HEK293 (cell line): ENCODE measurements at regions not wholly inside any gene's neighbourhood (a gene's known extent, or its start where the extent isn't known, plus 50 kb on each side); places are given as distances from the start of the nearest gene placed in this dataset.

ENCODE experiments used
- CTCF ChIA-PET: fragments of 350-600 bp; formaldehyde crosslinking; extraction: SDS; loops from one replicate; lab custom pipeline; 2021; ENCODE audit warnings: antibody characterized with exemption; lab: Yijun Ruan, JAX
- POLR2A ChIA-PET: fragments of 300-600 bp; formaldehyde crosslinking; extraction: SDS; loops from one replicate; lab custom pipeline; 2020; ENCODE audit warnings: antibody characterized with exemption, inconsistent platforms; lab: Yijun Ruan, JAX
- H3K27ac ChIP-seq: fragments of 200-500 bp; sonication (Bioruptor generic); 2 replicates; pipeline ENCODE4 v1.5.1; 2014; ENCODE audit warnings: low read depth, low read length, control low read depth, inconsistent platforms; ENCODE audit errors: extremely low read depth
- H3K36me3 ChIP-seq, 2 experiments: fragments of 200-500 bp in 1 of 2; sonication (Bioruptor generic) in 1 of 2; 1 replicate in 1 of 2; 2 replicates in 1 of 2; pipeline ENCODE4 v1.5.1; 2014 to 2017; ENCODE audit warnings: inconsistent platforms in 2 of 2, low read length in 2 of 2; ENCODE audit not compliant: control insufficient read depth in 2 of 2, insufficient read depth in 1 of 2
- H3K4me1 ChIP-seq: fragments of 200-500 bp; sonication (Bioruptor generic); 2 replicates; pipeline ENCODE4 v1.5.1; 2014; ENCODE audit warnings: mild to moderate bottlenecking, low read length, inconsistent platforms; ENCODE audit not compliant: control insufficient read depth, insufficient read depth
- H3K4me3 ChIP-seq: 2 replicates; pipeline ENCODE4 v1.5.1; 2011; ENCODE audit warnings: low read depth, mild to moderate bottlenecking, control low read depth, low read length, moderate library complexity
- H3K9me3 ChIP-seq: fragments of 200-500 bp; sonication (Bioruptor generic); 2 replicates; pipeline ENCODE4 v1.5.1; 2014; ENCODE audit warnings: low read depth, low read length, inconsistent platforms; ENCODE audit not compliant: control insufficient read depth, insufficient read depth
- ATF2 ChIP-seq: fragments of 450-650 bp; formaldehyde crosslinking; IDR thresholded peaks from 2 replicates; pipeline ENCODE4 v1.5.1; 2016; ENCODE audit warnings: missing biosample characterization, missing genetic modification characterization, low read depth
- YY1 ChIP-seq: fragments of 450-650 bp; formaldehyde crosslinking; IDR thresholded peaks from 2 replicates; pipeline ENCODE4 v1.5.1; 2018; ENCODE audit warnings: missing biosample characterization, missing genetic modification characterization
- YY2 ChIP-seq: fragments of 450-650 bp; formaldehyde crosslinking; IDR thresholded peaks from 2 replicates; pipeline ENCODE4 v1.5.1; 2016; ENCODE audit warnings: missing biosample characterization, missing genetic modification characterization
- ZEB2 ChIP-seq: fragments of 450-650 bp; formaldehyde crosslinking; IDR thresholded peaks from 2 replicates; pipeline ENCODE4 v1.5.1; 2016; ENCODE audit warnings: missing biosample characterization, missing genetic modification characterization
- ZIC2 ChIP-seq: fragments of 450-650 bp; formaldehyde crosslinking; IDR thresholded peaks from 2 replicates; pipeline ENCODE4 v1.5.1; 2016; ENCODE audit warnings: missing biosample characterization, missing genetic modification characterization
- ZNF175 ChIP-seq: fragments of 450-650 bp; formaldehyde crosslinking; IDR thresholded peaks from 2 replicates; pipeline ENCODE4 v1.5.1; 2016; ENCODE audit warnings: missing biosample characterization, missing genetic modification characterization
- ZNF2 ChIP-seq: fragments of 450-650 bp; formaldehyde crosslinking; IDR thresholded peaks from 2 replicates; pipeline ENCODE4 v1.5.1; 2016; ENCODE audit warnings: missing biosample characterization, missing genetic modification characterization
- ZNF223 ChIP-seq: fragments of 450-650 bp; formaldehyde crosslinking; IDR thresholded peaks from 2 replicates; pipeline ENCODE4 v1.5.1; 2016; ENCODE audit warnings: missing biosample characterization, missing genetic modification characterization
- ZNF239 ChIP-seq: fragments of 450-650 bp; formaldehyde crosslinking; IDR thresholded peaks from 2 replicates; pipeline ENCODE4 v1.5.1; 2016; ENCODE audit warnings: missing biosample characterization, missing genetic modification characterization
- ZNF248 ChIP-seq: fragments of 450-650 bp; formaldehyde crosslinking; IDR thresholded peaks from 2 replicates; pipeline ENCODE4 v1.5.1; 2017; ENCODE audit warnings: missing biosample characterization, missing genetic modification characterization
- ZNF274 ChIP-seq, 2 experiments: fragments of 200-500 bp in 1 of 2; fragments of 450-650 bp in 1 of 2; sonication (Bioruptor generic) in 1 of 2; formaldehyde crosslinking in 1 of 2; IDR thresholded peaks; 2 replicates each; pipeline versions ENCODE4 v1.5.1 to v1.6.1; 2014 to 2016; ENCODE audit warnings: borderline replicate concordance in 1 of 2, inconsistent platforms in 1 of 2, low read length in 1 of 2, missing biosample characterization in 1 of 2, missing genetic modification characterization in 1 of 2
- ZNF280C ChIP-seq: fragments of 450-650 bp; formaldehyde crosslinking; IDR thresholded peaks from 2 replicates; pipeline ENCODE4 v1.5.1; 2016; ENCODE audit warnings: missing biosample characterization, missing genetic modification characterization
- ZNF350 ChIP-seq: fragments of 450-650 bp; formaldehyde crosslinking; IDR thresholded peaks from 2 replicates; pipeline ENCODE4 v1.5.0; 2017; ENCODE audit warnings: missing biosample characterization, mild to moderate bottlenecking, missing genetic modification characterization
- ZNF366 ChIP-seq: fragments of 450-650 bp; formaldehyde crosslinking; conservative IDR thresholded peaks from 2 replicates; pipeline ENCODE4 v1.5.1; 2016; ENCODE audit warnings: missing biosample characterization, missing genetic modification characterization
- ZNF473 ChIP-seq: fragments of 450-650 bp; formaldehyde crosslinking; IDR thresholded peaks from 2 replicates; pipeline ENCODE4 v1.5.1; 2017; ENCODE audit warnings: missing biosample characterization, missing genetic modification characterization
- ZNF670 ChIP-seq: fragments of 450-650 bp; formaldehyde crosslinking; IDR thresholded peaks from 2 replicates; pipeline ENCODE4 v1.5.1; 2016; ENCODE audit warnings: missing biosample characterization, missing genetic modification characterization, low read depth
- ZNF776 ChIP-seq: fragments of 450-650 bp; formaldehyde crosslinking; IDR thresholded peaks from 2 replicates; pipeline ENCODE4 v1.5.0; 2017; ENCODE audit warnings: missing biosample characterization, missing genetic modification characterization, borderline replicate concordance
- TF ChIP-seq, protein P1 (sequence below): fragments of 450-650 bp; formaldehyde crosslinking; IDR thresholded peaks from 2 replicates; pipeline ENCODE4; 2016; ENCODE audit warnings: missing biosample characterization, missing genetic modification characterization
- TF ChIP-seq, protein P2 (sequence below): fragments of 450-650 bp; formaldehyde crosslinking; IDR thresholded peaks from 2 replicates; pipeline ENCODE4 v1.5.1; 2016; ENCODE audit warnings: missing biosample characterization, missing genetic modification characterization

DNA sequence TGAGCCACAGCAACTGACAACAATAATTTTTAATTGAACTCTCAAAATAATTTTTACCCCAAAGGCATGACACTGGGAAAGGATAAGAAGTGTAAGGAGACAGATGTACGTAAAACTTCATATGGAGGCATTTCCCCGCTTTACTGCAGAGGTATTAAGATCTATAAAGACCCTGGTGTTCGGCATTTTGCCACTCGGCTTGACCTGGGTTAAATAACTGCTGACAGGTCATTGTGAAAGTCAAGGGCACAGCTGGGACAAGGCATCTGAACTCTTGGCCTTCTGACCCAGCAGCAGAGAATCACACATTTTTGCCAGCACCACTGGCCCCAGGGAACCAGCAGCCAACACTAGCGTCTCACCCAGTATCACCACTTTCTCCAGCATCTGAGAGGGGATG lies 372.1 kb downstream of the SOX9 start:
- no peak overlapping the region for H3K27ac ChIP-seq
- CTCF ChIA-PET, result no interaction called here
- H3K9me3 ChIP-seq, result 0 out of 2 replicates have a peak, but pooled peaks cover 5% of the 10 kb centered on the region
- H3K4me1 ChIP-seq, result no peaks in the 10 kb centered on the region
- POLR2A ChIA-PET, result interaction anchor here (0.5 kb wide), 1 partner anchor 920 kb away, joined by 4 read pairs; no protein-coding TSS in a partner anchor
- no peak for TF ChIP-seq ZNF248 (tag by site-specific recombination)
- TF ChIP-seq, protein P1, sequence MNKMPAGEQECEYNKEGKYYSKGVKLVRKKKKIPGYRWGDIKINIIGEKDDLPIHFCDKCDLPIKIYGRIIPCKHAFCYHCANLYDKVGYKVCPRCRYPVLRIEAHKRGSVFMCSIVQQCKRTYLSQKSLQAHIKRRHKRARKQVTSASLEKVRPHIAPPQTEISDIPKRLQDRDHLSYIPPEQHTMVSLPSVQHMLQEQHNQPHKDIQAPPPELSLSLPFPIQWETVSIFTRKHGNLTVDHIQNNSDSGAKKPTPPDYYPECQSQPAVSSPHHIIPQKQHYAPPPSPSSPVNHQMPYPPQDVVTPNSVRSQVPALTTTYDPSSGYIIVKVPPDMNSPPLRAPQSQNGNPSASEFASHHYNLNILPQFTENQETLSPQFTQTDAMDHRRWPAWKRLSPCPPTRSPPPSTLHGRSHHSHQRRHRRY (tag by site-specific recombination), result no peak
- TF ChIP-seq YY2 (tag by site-specific recombination), result no peak
- TF ChIP-seq ZNF473, result no peak
- no peak for TF ChIP-seq ZNF776 (tag by site-specific recombination)
- TF ChIP-seq ZNF350 (tag by site-specific recombination), result no peak
- no peak for TF ChIP-seq YY1 (tag by site-specific recombination)
- no peak for TF ChIP-seq ZEB2
- TF ChIP-seq ZNF239, result no peak
- TF ChIP-seq ZNF223 (tag by site-specific recombination), result no peak
- TF ChIP-seq, protein P2, sequence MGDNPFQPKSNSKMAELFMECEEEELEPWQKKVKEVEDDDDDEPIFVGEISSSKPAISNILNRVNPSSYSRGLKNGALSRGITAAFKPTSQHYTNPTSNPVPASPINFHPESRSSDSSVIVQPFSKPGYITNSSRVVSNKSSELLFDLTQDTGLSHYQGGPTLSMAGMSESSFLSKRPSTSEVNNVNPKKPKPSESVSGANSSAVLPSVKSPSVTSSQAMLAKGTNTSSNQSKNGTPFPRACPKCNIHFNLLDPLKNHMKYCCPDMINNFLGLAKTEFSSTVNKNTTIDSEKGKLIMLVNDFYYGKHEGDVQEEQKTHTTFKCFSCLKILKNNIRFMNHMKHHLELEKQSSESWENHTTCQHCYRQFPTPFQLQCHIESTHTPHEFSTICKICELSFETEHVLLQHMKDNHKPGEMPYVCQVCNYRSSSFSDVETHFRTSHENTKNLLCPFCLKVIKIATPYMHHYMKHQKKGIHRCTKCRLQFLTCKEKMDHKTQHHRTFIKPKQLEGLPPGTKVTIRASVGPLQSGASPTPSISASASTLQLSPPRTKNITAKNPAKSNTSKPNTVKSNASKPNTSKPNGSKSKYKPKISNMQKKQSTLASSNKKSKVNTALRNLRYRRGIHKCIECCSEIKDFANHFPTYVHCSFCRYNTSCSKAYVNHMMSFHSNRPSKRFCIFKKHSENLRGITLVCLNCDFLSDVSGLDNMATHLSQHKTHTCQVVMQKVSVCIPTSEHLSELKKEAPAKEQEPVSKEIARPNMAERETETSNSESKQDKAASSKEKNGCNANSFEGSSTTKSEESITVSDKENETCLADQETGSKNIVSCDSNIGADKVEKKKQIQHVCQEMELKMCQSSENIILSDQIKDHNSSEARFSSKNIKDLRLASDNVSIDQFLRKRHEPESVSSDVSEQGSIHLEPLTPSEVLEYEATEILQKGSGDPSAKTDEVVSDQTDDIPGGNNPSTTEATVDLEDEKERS (tag by site-specific recombination), result no peak
- no peak for TF ChIP-seq ZNF175 (tag by site-specific recombination)
- TF ChIP-seq ZNF670 (tag by site-specific recombination), result no peak
- no peak for TF ChIP-seq ZNF280C (tag by site-specific recombination)
- TF ChIP-seq ZNF274 (IDR thresholded peaks at IDR 0.05; ENCODE audit: low read length), result no peak
- TF ChIP-seq ZNF274 (tag by site-specific recombination; IDR thresholded peaks at IDR 0.05; ENCODE audit: borderline replicate concordance), result no peak
- TF ChIP-seq ZIC2 (tag by site-specific recombination), result no peak
- no peak for TF ChIP-seq ZNF2 (tag by site-specific recombination)
- TF ChIP-seq ZNF366 (tag by site-specific recombination), result no peak
- no peak for TF ChIP-seq ATF2
- no peak overlapping the region for H3K4me3 ChIP-seq
- no peaks in the 10 kb centered on the region for H3K36me3 ChIP-seq
